HUES64 (cell line): ENCODE measurements at regions not wholly inside any gene's neighbourhood (a gene's known extent, or its start where the extent isn't known, plus 50 kb on each side); places are given as distances from the start of the nearest gene placed in this dataset.

Experiments
- H3K27ac ChIP-seq: 2 replicates; pipeline ENCODE4 v1.7.0; 2013; ENCODE audit warnings: low read depth, low read length, inconsistent platforms
- H3K27me3 ChIP-seq: 2 replicates; pipeline ENCODE4 v1.6.1; 2013; ENCODE audit warnings: mild to moderate bottlenecking, low read length; ENCODE audit not compliant: insufficient read depth
- H3K36me3 ChIP-seq: 2 replicates; pipeline ENCODE4 v1.6.1; 2013; ENCODE audit warnings: mild to moderate bottlenecking, low read length; ENCODE audit not compliant: insufficient read depth
- H3K4me1 ChIP-seq: 2 replicates; pipeline ENCODE4 v1.6.1; 2013; ENCODE audit warnings: mild to moderate bottlenecking, low read length, moderate library complexity; ENCODE audit not compliant: insufficient read depth
- H3K4me3 ChIP-seq: 2 replicates; pipeline ENCODE4 v1.5.1; 2013; ENCODE audit warnings: mild to moderate bottlenecking, low read length, moderate library complexity
- H3K9ac ChIP-seq: 2 replicates; pipeline ENCODE4 v1.6.1; 2013; ENCODE audit warnings: mild to moderate bottlenecking, low read depth, low read length
- H3K9me3 ChIP-seq: 2 replicates; pipeline ENCODE4 v1.6.1; 2013; ENCODE audit warnings: low read depth, low read length; ENCODE audit not compliant: insufficient read depth
- WGBS: fragments of 150-250, 120-280 bp; methylation state at CpG from one replicate; pipeline ENCODE4 v1.1.7; 2013; ENCODE audit warnings: missing lambda C conversion rate; 5-methylcytosine and 5-hydroxymethylcytosine counted together

DNA sequence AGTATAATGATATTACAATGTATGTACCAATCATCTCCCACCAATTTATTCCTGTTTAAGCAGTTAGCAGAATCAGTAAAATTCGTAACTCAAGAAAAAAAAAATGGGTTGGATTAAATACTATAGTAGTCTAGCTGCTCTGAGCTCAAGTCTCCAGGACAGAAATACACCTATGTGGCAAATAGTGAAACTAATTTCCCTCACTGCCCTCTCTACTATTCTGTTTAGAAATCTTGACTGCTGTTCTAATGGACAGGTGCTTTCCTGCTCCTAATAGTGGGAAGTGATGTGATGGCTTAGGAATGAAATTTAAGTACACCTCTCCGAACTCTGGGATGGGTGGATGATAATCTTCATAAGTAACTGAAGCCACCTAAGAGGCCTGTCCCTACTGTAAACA, 175.7 kb downstream of the KCNJ2 start:
- H3K27me3 ChIP-seq = no peaks in the 10 kb centered on the region
- no peak overlapping the region for H3K4me3 ChIP-seq
- WGBS = 92% methylated on average over 2 of the region's 2 CpGs
- no peaks in the 10 kb centered on the region for H3K36me3 ChIP-seq
- H3K9me3 ChIP-seq = no peaks in the 10 kb centered on the region
- no peaks in the 10 kb centered on the region; the same call in 1 of the 2 replicates for H3K4me1 ChIP-seq
- no peak overlapping the region for H3K27ac ChIP-seq
- no peak overlapping the region for H3K9ac ChIP-seq

DNA sequence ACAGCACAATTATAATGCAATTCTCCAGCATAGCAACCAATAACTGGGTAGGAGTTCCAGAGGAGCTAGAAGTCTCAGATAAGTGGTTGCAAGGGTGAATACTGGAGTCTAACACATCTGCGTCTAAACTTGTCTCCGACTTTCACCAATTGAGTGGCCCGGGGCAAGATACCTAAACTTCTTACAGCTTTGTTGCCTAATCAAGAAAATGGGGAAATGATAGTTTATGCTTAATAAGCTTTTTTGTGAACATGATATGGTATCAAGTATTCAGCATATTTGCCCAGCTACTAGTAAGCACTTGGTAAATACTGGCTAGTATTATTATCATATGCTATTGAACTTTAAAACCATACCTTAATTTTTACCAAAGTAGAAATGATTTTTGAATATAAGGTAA, 183.5 kb downstream of the KCNJ2 start:
- H3K36me3 ChIP-seq = no peaks in the 10 kb centered on the region
- WGBS = 92% methylated on average over 3 of the region's 3 CpGs
- H3K4me3 ChIP-seq = no peak overlapping the region
- H3K27me3 ChIP-seq = no peaks in the 10 kb centered on the region
- H3K27ac ChIP-seq = no peak overlapping the region
- no peak overlapping the region for H3K9ac ChIP-seq
- H3K4me1 ChIP-seq = peaks cover 8% of the 10 kb centered on the region; the same call in 1 of the 2 replicates
- no peaks in the 10 kb centered on the region for H3K9me3 ChIP-seq

DNA sequence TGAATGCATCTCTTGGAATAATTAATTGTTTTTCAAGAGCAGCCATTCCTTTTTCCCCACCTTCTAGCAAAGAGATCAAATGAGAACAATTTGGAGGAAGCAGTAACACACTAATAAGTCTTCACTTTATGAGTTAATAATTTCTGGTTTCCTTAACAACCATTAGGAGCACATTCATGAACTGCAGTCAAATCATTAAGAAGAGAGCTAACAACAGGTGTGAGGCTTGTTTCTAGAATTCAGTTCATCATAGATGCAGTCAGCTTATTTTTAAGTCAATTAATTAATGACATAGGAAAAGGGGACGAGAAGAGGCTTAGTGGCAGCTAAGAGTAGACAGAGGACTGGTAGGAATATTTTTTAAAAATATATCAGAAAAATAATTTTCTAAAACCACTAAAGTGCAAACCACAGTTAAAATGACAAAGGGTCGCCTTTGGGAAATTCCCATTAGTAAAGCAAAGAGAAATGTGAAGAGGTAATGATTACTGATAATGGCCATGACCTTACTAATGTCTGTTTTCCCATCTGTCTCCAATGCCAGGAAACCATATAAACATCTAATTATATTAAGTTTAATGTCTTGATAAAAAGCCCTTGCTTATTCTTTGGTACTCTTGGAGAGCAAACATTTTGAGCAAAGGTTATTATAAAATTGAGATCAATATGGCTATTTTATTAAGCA, 184.2 kb downstream of the KCNJ2 start:
- Histone ChIP-seq H3K4me3 (no peak overlapping the region), H3K4me1 (peaks cover 8% of the 10 kb centered on the region; the same call in 1 of the 2 replicates), H3K9ac (no peak overlapping the region), H3K36me3 (no peaks in the 10 kb centered on the region), H3K9me3 (no peaks in the 10 kb centered on the region), H3K27me3 (no peaks in the 10 kb centered on the region), H3K27ac (no peak overlapping the region)
- no CpG with 5 or more reads among the region's 2 CpGs for WGBS

DNA sequence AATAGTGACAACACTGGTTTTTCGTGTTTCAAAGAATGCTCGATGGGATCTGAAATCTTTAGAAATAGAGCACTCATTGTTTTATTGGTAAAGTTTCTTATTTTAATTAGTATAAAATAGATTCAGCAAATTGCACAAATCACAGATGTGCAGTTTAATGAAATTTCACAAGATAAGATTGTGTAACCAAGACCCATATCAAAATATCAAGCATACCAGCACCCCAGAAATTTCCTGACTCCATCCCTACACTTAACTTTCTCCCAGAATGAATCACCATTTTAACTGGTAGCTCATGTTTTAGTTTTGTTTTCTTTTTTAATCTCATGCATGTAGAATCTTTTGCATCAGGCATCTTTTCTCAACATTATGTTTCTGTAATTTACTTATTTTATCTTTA, 185.9 kb downstream of the KCNJ2 start:
- no peak overlapping the region for H3K9ac ChIP-seq
- no peak overlapping the region for H3K27ac ChIP-seq
- no peak overlapping the region for H3K4me3 ChIP-seq
- peaks cover 8% of the 10 kb centered on the region for H3K4me1 ChIP-seq
- no peaks in the 10 kb centered on the region for H3K9me3 ChIP-seq
- H3K36me3 ChIP-seq = no peaks in the 10 kb centered on the region
- no peaks in the 10 kb centered on the region for H3K27me3 ChIP-seq
- 93% methylated on average over 2 of the region's 2 CpGs for WGBS

DNA sequence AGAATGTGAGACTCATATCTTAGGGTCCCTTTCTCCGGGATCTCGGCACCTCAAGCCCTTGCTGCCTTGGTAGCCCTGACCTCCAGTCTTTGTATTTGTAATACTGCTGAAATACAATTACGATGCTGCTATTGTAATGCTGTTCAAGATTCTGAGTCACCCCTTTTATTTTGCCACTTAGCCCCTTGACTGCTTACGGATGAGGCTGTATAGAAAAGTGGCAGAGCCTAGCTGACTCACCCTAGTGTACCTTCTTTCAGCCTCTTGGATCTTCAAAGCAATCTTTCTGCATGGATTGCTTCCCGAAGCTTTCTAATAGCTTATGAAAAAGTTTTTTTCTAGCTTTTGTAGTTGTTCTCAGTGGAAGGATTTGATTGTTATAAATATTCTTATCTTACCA, 187.9 kb downstream of the KCNJ2 start:
- Histone ChIP-seq H3K4me3 (no peak overlapping the region), H3K4me1 (peaks cover 8% of the 10 kb centered on the region), H3K9ac (no peak overlapping the region), H3K9me3 (no peaks in the 10 kb centered on the region), H3K27ac (no peak overlapping the region), H3K27me3 (no peaks in the 10 kb centered on the region), H3K36me3 (no peaks in the 10 kb centered on the region)
- WGBS = 93% methylated on average over 4 of the region's 5 CpGs

DNA sequence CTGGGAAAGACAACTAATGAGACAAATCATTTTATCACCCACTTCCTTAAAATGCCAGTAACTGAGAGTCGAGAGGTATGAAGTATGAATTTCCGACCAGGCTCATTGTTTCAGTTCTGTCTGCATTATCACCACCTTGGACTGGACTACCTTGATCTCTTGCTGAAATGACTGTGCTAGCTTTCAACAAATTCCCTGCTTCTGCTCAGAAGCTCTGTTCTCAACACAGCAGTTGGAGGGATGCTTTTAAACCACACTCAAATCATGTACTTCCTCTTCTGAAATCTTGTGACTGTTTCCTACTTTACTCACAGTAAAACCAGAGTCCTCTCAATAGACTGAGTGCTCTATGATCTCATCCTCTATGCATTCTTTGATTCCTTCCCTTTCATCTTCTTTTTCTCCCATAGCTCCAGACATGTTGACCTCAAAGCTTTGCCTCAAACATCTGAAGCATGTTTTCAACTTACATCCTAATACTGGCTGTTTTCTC, 195.8 kb downstream of the KCNJ2 start:
- no peak overlapping the region for H3K9ac ChIP-seq
- no peaks in the 10 kb centered on the region for H3K9me3 ChIP-seq
- 69% methylated on average over 2 of the region's 2 CpGs for WGBS
- no peaks in the 10 kb centered on the region for H3K36me3 ChIP-seq
- H3K27ac ChIP-seq = no peak overlapping the region
- peaks cover 23% of the 10 kb centered on the region for H3K4me1 ChIP-seq
- H3K27me3 ChIP-seq = no peaks in the 10 kb centered on the region
- no peak overlapping the region for H3K4me3 ChIP-seq

DNA sequence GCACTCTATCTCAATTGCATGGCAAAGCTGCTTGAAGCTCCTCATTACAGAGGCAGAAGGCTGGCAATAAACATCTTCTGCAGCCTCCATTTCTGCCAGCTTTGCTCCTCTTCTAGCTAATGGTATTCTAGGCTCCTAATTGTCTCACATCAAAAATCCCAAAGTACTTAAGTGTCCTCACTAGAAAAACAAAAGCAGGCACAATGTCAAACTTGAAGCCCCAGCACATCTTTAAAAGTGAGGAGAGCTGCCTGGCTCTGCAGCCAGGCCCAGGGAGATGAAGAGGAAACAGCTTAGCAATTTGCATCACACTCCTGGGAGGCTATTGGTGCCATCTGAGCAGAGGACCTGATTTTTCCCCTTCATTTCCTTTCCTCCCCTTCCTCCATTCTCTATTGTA, 197.1 kb downstream of the KCNJ2 start:
- Histone ChIP-seq H3K27ac (no peak overlapping the region; the same call in 1 of the 2 replicates), H3K4me1 (peaks cover 23% of the 10 kb centered on the region)

DNA sequence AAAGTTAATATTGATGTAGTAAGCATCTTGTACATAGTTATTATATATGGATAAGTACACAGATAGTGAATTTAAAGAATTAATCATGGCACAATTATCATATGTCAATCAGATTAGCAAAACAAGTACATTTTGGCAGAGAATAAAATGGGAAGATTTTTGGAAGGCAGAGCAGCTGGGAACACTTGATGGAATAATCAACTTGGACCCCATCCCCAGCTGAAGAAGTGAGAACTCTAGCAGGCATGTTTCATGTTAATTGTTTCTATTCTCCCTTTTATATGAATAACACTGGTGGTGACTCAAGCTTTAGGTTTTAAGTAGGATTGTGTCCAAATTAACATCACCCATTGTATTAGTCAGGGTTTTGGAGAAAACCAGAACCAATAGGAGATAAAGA, 198.7 kb downstream of the KCNJ2 start:
- H3K36me3 ChIP-seq = no peaks in the 10 kb centered on the region
- H3K4me1 ChIP-seq = peaks cover 23% of the 10 kb centered on the region
- no peaks in the 10 kb centered on the region for H3K27me3 ChIP-seq
- no peak overlapping the region for H3K9ac ChIP-seq
- H3K27ac ChIP-seq = no peak overlapping the region
- H3K4me3 ChIP-seq = no peak overlapping the region
- H3K9me3 ChIP-seq = no peaks in the 10 kb centered on the region

More for the DNA sequence above, 197.1 kb downstream of the KCNJ2 start:
- Histone ChIP-seq H3K27me3 (no peaks in the 10 kb centered on the region), H3K4me3 (no peak overlapping the region), H3K9ac (no peak overlapping the region), H3K9me3 (no peaks in the 10 kb centered on the region), H3K36me3 (no peaks in the 10 kb centered on the region)

DNA sequence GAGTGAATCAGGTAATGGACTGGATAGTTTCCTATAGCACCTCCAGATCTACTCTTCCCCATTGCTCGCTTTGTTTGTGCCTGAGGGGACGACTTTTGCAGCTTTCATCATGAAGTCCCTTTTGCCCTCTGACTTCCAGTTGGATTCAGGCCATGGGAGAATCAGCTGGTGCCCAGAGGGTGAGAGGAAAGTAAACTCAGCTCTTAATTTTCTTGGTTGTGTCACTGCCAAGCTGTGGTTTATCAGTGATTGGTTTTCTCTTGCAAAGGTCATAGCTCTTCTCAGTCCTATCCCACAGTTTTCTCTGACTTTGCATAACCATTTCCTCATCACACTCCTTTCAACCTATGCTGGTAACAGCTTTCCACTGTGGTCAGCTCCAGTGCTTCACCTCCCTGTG, 200.1 kb downstream of the KCNJ2 start:
- no peaks in the 10 kb centered on the region for H3K27me3 ChIP-seq
- 88% methylated on average over 2 of the region's 2 CpGs for WGBS
- no peak overlapping the region for H3K4me3 ChIP-seq
- H3K9ac ChIP-seq = no peak overlapping the region
- H3K9me3 ChIP-seq = no peaks in the 10 kb centered on the region
- no peaks in the 10 kb centered on the region for H3K36me3 ChIP-seq
- peaks cover 23% of the 10 kb centered on the region for H3K4me1 ChIP-seq
- no peak overlapping the region for H3K27ac ChIP-seq

DNA sequence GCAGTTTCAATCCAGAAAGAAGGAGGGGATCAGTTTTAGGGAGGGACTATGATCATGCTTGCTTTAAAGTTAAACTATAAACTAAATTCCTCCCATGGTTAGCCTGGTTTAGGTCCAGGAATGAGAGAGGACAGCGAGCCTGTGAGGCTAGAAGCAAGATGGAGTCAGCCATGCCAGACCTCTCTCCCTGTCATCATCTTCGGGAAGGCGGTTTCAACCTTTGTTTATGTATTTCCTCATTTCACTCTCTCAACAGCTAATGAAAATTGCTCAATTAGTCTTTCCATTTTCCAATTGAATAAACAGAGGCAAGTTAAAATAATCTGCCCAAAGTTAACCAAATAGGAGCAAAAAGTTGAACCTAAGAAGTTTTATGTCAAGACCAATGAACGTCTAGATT, 201.5 kb downstream of the KCNJ2 start:
- H3K4me1 ChIP-seq = peaks cover 13% of the 10 kb centered on the region
- H3K4me3 ChIP-seq = no peak overlapping the region
- no peaks in the 10 kb centered on the region for H3K27me3 ChIP-seq
- no peak overlapping the region for H3K9ac ChIP-seq
- H3K36me3 ChIP-seq = no peaks in the 10 kb centered on the region
- H3K9me3 ChIP-seq = no peaks in the 10 kb centered on the region
- 97% methylated on average over 3 of the region's 4 CpGs for WGBS
- no peak overlapping the region for H3K27ac ChIP-seq

DNA sequence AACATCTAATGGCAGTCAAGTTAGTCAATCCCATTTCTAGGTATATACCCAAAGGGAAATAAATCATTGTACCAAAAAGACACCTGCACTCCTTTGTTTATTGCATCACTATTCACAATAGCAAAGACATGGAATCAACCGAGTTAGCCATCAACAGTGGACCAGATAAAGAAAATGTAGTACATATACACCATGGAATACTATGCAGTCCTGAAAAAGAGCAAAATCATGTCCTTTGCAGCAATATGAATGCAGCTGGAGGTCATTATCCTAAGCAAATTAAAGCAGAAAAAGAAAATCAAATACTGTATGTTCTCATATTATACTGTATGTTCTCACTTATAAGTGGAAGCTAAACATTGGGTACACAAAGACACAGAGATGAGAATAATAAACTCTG, 204.0 kb downstream of the KCNJ2 start:
- Histone ChIP-seq H3K27ac (no peak overlapping the region), H3K27me3 (no peaks in the 10 kb centered on the region), H3K9me3 (no peaks in the 10 kb centered on the region), H3K4me1 (no peaks in the 10 kb centered on the region), H3K4me3 (no peak overlapping the region), H3K36me3 (no peaks in the 10 kb centered on the region), H3K9ac (no peak overlapping the region)
- 100% methylated on average over 1 of the region's 1 CpG for WGBS

DNA sequence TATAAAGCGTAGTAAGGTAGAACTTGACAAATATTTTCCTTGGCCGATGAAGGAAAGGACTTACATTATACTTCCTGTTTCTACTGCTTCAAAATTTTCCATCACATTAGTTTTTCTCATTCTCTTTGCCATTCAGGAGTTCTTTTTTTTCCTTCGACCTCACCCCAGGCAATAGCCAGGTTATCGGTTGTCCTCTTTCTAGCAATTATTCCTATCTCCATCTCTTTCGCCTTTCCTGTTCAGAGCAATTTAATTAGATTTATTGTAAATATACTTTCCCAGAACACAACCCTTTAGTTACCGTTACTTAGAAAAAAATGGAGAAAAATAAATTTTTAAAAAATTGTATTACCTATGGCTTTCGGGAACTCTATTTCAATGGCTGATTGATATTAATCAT, 205.2 kb downstream of the KCNJ2 start:
- H3K27ac ChIP-seq = no peak overlapping the region
- H3K36me3 ChIP-seq = no peaks in the 10 kb centered on the region
- H3K9me3 ChIP-seq = no peaks in the 10 kb centered on the region
- no peak overlapping the region for H3K4me3 ChIP-seq
- no peaks in the 10 kb centered on the region for H3K27me3 ChIP-seq
- WGBS = 71% methylated on average over 4 of the region's 7 CpGs
- H3K9ac ChIP-seq = no peak overlapping the region
- no peaks in the 10 kb centered on the region for H3K4me1 ChIP-seq
